ENCODE measurements at regions not wholly inside any gene's neighbourhood (a gene's known extent, or its start where the extent isn't known, plus 50 kb on each side); places are given as distances from the start of the nearest gene placed in this dataset.
"Not testable (repeated sequence)": the region's sequence is repeated elsewhere in the genome, so short reads cannot be mapped to it uniquely, and the experiment has no call there.

DNA sequence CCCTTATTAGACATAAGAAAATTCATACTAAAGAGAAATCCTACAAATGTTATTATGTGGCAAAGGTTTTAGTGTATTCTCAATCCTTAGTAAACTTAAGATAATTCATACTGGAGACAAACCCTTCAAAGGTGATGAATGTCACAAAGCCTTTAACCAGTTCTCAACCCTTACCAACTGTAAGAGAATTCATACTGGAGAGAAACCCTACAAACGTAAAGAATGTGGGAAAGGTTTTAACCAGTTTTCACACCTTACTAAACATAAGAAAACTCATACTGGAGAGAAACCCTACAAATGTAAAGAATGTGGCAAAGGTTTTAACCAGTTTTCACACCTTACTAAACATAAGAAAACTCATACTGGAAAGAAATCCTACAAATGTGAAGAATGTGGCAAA is 93.2 kb downstream of the ZNF680 start:
- no peak for TF ChIP-seq CTCF (IDR thresholded peaks at IDR 0.05; ENCODE audit: control extremely low read depth, extremely low read depth)
- Histone ChIP-seq H3K9me3 (ENCODE audit: control insufficient read depth in 4 of 4, insufficient read depth in 3 of 4, low read length in 3 of 4) (peaks cover 0 to 5% (median 3%) of the 10 kb centered on the region in 4 donors), H3K27me3 (ENCODE audit: control insufficient read depth in 3 of 3, insufficient read depth in 3 of 3, low read length in 2 of 3) (no peaks in the 10 kb centered on the region), H3K9ac (ENCODE audit: insufficient read depth in 1 of 2, low read length in 2 of 2) (no peak overlapping the region), H3K27ac (ENCODE audit: low read depth in 1 of 2, low read length in 1 of 2) (no peak overlapping the region), H3K4me1 (ENCODE audit: control insufficient read depth in 5 of 5, insufficient read depth in 5 of 5, low read length in 5 of 5) (no peaks in the 10 kb centered on the region), H3K4me3 (no peak overlapping the region), H3K36me3 (ENCODE audit: control insufficient read depth in 4 of 4, insufficient read depth in 4 of 4, low read length in 4 of 4) (no peaks in the 10 kb centered on the region)
- ATAC-seq (ENCODE audit: insufficient read depth, low FRiP score) (no peak), DNase-seq (no peak)
- 42 to 81% methylated on average over 1 of the region's 1 CpG for WGBS, 2 donors

DNA sequence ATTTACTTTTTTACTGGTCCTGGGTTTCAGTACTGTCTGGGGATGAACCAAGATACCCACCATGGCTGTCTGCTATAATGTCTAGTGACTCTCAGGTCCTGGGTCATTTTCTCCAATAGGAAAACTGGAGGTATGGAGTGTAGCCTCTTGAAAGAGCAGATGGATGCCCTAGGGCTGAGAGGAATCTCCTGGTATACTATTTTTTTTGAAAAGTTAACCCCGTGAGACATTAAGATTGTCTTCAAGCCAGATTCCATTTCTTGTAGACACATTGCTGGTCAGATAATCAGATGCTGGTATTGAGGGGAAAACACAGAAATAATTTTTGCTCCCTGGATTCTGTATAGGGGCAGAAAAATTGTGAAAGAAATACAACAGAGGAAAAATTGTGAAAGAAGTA is 97.3 kb downstream of the ZNF680 start:
- H3K4me3 ChIP-seq = no peak overlapping the region
- no peaks in the 10 kb centered on the region for H3K27me3 ChIP-seq (ENCODE audit: control insufficient read depth in 3 of 3, insufficient read depth in 3 of 3, low read length in 2 of 3)
- ATAC-seq (ENCODE audit: insufficient read depth, low FRiP score) (no peak), DNase-seq (no peak)
- peaks cover 0 to 10% (median 5%) of the 10 kb centered on the region in 4 donors for H3K9me3 ChIP-seq (ENCODE audit: control insufficient read depth in 4 of 4, insufficient read depth in 3 of 4, low read length in 3 of 4)
- no peak overlapping the region for H3K9ac ChIP-seq (ENCODE audit: insufficient read depth in 1 of 2, low read length in 2 of 2)
- H3K27ac ChIP-seq (ENCODE audit: low read depth in 1 of 2, low read length in 1 of 2) = no peak overlapping the region
- TF ChIP-seq CTCF (IDR thresholded peaks at IDR 0.05; ENCODE audit: control extremely low read depth, extremely low read depth) = no peak
- no peaks in the 10 kb centered on the region for H3K4me1 ChIP-seq (ENCODE audit: control insufficient read depth in 5 of 5, insufficient read depth in 5 of 5, low read length in 5 of 5)
- 88 to 100% methylated on average over 1 of the region's 1 CpG for WGBS, 2 donors
- no peaks in the 10 kb centered on the region for H3K36me3 ChIP-seq (ENCODE audit: control insufficient read depth in 4 of 4, insufficient read depth in 4 of 4, low read length in 4 of 4)

DNA sequence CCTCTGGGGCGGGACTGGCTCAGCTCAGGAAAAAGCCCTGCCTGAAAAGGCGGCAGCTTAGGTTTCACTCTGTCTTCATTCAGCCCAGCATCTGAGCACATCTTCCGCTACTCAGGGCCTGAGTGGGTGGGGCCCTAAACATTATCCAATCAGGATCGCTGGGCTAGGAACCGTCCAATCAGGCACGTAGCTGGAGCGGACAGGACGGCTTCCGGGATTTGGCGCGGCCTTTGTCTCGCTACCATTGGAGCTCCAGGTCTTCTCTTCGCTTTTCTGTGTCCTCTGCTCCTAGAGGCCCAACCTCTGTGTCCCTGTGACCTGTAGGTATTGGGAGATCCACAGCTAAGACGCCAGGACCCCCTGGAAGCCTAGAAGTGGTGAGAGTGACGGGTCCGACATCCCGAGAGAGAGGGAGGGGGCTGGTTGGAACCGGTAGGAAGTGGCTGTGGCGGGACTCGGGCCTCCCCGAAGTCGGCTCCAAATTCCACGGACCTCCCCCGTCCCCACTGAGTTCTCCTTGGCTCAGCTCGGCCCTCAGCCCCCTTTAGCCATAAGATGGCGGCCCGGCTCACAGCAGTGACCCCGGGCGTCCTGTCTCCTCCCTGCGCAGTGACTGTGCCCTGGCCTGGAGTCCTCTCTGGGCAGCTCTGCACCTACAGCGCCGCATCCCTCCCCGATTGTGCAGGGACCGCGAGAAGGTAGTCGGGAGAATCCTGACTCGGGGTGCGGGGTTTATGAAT is 99.1 kb downstream of the ZNF680 start:
- peak; percentile 37 to 75 (median 71) for DNase-seq
- H3K9ac ChIP-seq (ENCODE audit: insufficient read depth in 1 of 2, low read length in 2 of 2) = no peak overlapping the region
- H3K4me1 ChIP-seq (ENCODE audit: control insufficient read depth in 5 of 5, insufficient read depth in 5 of 5, low read length in 5 of 5) = no peaks in the 10 kb centered on the region
- H3K36me3 ChIP-seq (ENCODE audit: control insufficient read depth in 4 of 4, insufficient read depth in 4 of 4, low read length in 4 of 4) = no peaks in the 10 kb centered on the region
- peak; percentile 79 for ATAC-seq (ENCODE audit: insufficient read depth, low FRiP score)
- no peak for TF ChIP-seq CTCF (IDR thresholded peaks at IDR 0.05; ENCODE audit: control extremely low read depth, extremely low read depth)
- peak overlapping the region in 1 of 2 donors; percentile 27 for H3K27ac ChIP-seq (ENCODE audit: low read depth in 1 of 2, low read length in 1 of 2)
- H3K9me3 ChIP-seq (ENCODE audit: control insufficient read depth in 4 of 4, insufficient read depth in 3 of 4, low read length in 3 of 4) = peaks cover 0 to 10% (median 3%) of the 10 kb centered on the region in 4 donors
- no peaks in the 10 kb centered on the region for H3K27me3 ChIP-seq (ENCODE audit: control insufficient read depth in 3 of 3, insufficient read depth in 3 of 3, low read length in 2 of 3)
- H3K4me3 ChIP-seq = peak overlapping the region; percentile 47
- WGBS, 2 donors = 16 to 19% methylated on average over 38 of the region's 38 CpGs

- not testable (repeated sequence) for ATAC-seq (ENCODE audit: insufficient read depth, low FRiP score); H3K9ac ChIP-seq (ENCODE audit: insufficient read depth in 1 of 2, low read length in 2 of 2); H3K27ac ChIP-seq (ENCODE audit: low read depth in 1 of 2, low read length in 1 of 2); H3K27me3 ChIP-seq (ENCODE audit: control insufficient read depth in 3 of 3, insufficient read depth in 3 of 3, low read length in 2 of 3); H3K4me3 ChIP-seq; H3K4me1 ChIP-seq (ENCODE audit: control insufficient read depth in 5 of 5, insufficient read depth in 5 of 5, low read length in 5 of 5); DNase-seq; H3K36me3 ChIP-seq (ENCODE audit: control insufficient read depth in 4 of 4, insufficient read depth in 4 of 4, low read length in 4 of 4); H3K9me3 ChIP-seq (ENCODE audit: control insufficient read depth in 4 of 4, insufficient read depth in 3 of 4, low read length in 3 of 4)
- WGBS, 2 donors = 80 to 86% methylated on average over 5 of the region's 5 CpGs
Measured at GRCh38 chr7:64459858-64460257, 103.0 kb downstream of the ZNF680 start.

All from lung (tissue), 11 donors.